Transverse colon (tissue), 4 donors: ENCODE measurements at regions not wholly inside any gene's neighbourhood (a gene's known extent, or its start where the extent isn't known, plus 50 kb on each side); places are given as distances from the start of the nearest gene placed in this dataset.

Source experiments
- DNase-seq: peaks from one replicate; pipeline ENCODE4 v3.0.0-alpha.2; 2019
- H3K27ac ChIP-seq, 4 donors: fragments of 200-600 bp; sonication (generic); 2 replicates each; pipeline ENCODE4 v1.5.1; 2016 to 2018; ENCODE audit warnings: inconsistent platforms in 4 of 4
- H3K27me3 ChIP-seq: fragments of 200-600 bp; sonication (generic); 2 replicates; pipeline ENCODE4 v1.5.1; 2017; ENCODE audit warnings: inconsistent platforms
- H3K36me3 ChIP-seq, 4 donors: fragments of 200-600 bp; sonication (generic); 2 replicates each; pipeline ENCODE4 v1.5.1; 2017 to 2019; ENCODE audit warnings: inconsistent platforms in 4 of 4
- H3K4me1 ChIP-seq, 4 donors: fragments of 200-600 bp; sonication (generic); 2 replicates each; pipeline ENCODE4 v1.5.1; 2017 to 2020; ENCODE audit warnings: inconsistent platforms in 4 of 4
- H3K4me3 ChIP-seq, 4 donors: fragments of 200-600 bp; sonication (generic); 1 replicate in 1 of 4; 2 replicates in 3 of 4; pipeline versions ENCODE4 v1.5.1 to v1.6.1; 2017 to 2019; ENCODE audit warnings: inconsistent platforms in 4 of 4
- H3K9me3 ChIP-seq, 2 donors: fragments of 200-600 bp; sonication (generic); 2 replicates each; pipeline ENCODE4 v1.5.1; 2017 to 2019; ENCODE audit warnings: inconsistent platforms in 2 of 2
- EP300 ChIP-seq: sonication (generic); formaldehyde crosslinking; IDR thresholded peaks from one replicate; pipeline ENCODE4 v1.6.1; 2017; ENCODE audit warnings: antibody characterized with exemption, low read depth
- POLR2A ChIP-seq: fragments of 450-650 bp; IDR thresholded peaks from one replicate; pipeline ENCODE4 v1.6.1; 2016; ENCODE audit warnings: antibody characterized with exemption, mild to moderate bottlenecking, moderate library complexity
- POLR2AphosphoS5 ChIP-seq, 3 donors: sonication (generic); formaldehyde crosslinking; IDR thresholded peaks; one replicate each; pipeline ENCODE4 v1.6.1; 2016; ENCODE audit warnings: antibody characterized with exemption in 3 of 3
- WGBS, 2 donors: methylation state at CpG; one replicate each; pipeline ENCODE4 v1.1.5; 2018; ENCODE audit warnings: low coverage in 1 of 2; 5-methylcytosine and 5-hydroxymethylcytosine counted together
- in situ Hi-C, 4 donors: fragments of 200-750 bp; cut with MboI; loops; one replicate each; pipeline versions ENCODE4 v1.15.0 to v1.15.1; 2017; ENCODE audit warnings: low sequenced_read_pairs in 3 of 4, low pct_ligation_motif_present in 1 of 4, low pct_unique_long_range_greater_than_20kb in 1 of 4
- intact Hi-C: fragments of 100-400 bp; cut with DNase I; formaldehyde crosslinking; loops from one replicate; pipeline ENCODE4 v1.15.1; 2023; ENCODE audit warnings: low total_unique reads
- TF ChIP-seq, protein P1 (sequence below), 5 experiments: fragments of 200-600 bp in 3 of 5; fragments of 450-650 bp in 2 of 5; sonication (generic) in 3 of 5; IDR thresholded peaks; 1 replicate in 2 of 5; 2 replicates in 3 of 5; pipeline ENCODE4 v1.5.1; 2016 to 2017; ENCODE audit warnings: antibody characterized with exemption in 5 of 5, inconsistent platforms in 3 of 5, mild to moderate bottlenecking in 2 of 5, moderate library complexity in 1 of 5

DNA sequence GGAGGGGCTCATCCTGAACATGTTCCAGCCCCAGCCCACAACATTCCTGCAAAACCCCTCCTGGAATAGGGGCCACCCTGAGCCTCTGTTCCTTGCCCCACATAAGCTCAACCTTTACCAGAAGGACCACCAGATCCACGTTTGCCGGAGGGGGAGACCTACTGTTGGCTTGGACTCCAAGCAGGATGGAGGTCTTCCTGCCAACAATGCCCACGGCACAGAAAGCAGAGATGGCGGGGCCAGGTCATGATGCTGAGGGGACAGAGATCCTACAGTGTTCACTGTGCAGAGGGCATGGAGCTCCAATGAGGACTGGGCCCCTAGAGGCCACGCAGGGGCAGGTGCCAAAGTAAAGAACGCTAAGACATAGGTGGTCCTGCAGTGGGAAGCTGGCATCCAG is 98.5 kb upstream of the RAB6C start:
- peaks cover 0 to 11% (median 7%) of the 10 kb centered on the region in 4 donors for H3K4me1 ChIP-seq
- no peaks in the 10 kb centered on the region for H3K36me3 ChIP-seq
- in situ Hi-C loops (no loop called here), intact Hi-C loops (no loop called here)
- no peaks in the 10 kb centered on the region for H3K27me3 ChIP-seq
- H3K4me3 ChIP-seq: no peak overlapping the region
- H3K9me3 ChIP-seq: no peaks in the 10 kb centered on the region
- H3K27ac ChIP-seq: no peak overlapping the region
- 80 to 87% methylated on average over 1 to 6 of the region's 6 CpGs for WGBS, 2 donors
- DNase-seq: no peak
- TF ChIP-seq EP300 (no peak), POLR2A (no peak), POLR2AphosphoS5 (IDR thresholded peaks at IDR 0.05) (no peak)
- TF ChIP-seq, protein P1, sequence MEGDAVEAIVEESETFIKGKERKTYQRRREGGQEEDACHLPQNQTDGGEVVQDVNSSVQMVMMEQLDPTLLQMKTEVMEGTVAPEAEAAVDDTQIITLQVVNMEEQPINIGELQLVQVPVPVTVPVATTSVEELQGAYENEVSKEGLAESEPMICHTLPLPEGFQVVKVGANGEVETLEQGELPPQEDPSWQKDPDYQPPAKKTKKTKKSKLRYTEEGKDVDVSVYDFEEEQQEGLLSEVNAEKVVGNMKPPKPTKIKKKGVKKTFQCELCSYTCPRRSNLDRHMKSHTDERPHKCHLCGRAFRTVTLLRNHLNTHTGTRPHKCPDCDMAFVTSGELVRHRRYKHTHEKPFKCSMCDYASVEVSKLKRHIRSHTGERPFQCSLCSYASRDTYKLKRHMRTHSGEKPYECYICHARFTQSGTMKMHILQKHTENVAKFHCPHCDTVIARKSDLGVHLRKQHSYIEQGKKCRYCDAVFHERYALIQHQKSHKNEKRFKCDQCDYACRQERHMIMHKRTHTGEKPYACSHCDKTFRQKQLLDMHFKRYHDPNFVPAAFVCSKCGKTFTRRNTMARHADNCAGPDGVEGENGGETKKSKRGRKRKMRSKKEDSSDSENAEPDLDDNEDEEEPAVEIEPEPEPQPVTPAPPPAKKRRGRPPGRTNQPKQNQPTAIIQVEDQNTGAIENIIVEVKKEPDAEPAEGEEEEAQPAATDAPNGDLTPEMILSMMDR (IDR thresholded peaks at IDR 0.05): no peak

DNA sequence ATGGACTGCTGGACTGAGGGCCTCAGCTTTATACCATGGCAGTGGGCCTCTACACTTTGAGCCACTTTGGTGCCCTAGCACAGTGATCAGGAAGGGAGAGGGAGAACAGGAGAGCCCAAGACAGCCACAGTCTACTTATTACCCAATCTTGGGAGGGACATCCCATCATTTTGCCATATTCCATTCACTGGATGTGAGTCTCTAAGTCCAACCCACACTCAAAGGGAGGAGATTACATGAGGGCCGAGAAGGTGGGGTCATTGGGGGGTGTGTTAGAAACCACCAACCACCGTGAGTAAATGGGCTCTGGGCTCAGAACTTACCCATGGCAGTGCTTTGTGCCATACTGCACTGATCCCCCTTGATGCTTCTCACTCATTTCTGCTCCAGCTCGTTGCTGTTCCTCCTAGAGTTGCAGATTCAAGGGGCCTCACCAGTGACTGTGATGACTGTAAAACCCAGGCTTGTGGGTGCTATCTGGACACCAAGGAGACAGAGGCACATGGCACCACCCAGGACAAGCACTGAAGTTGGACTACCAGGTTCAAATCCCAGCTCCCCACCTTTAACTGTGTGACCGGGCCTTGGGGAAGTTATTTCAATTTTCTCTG is 97.6 kb upstream of the RAB6C start:
- no peaks in the 10 kb centered on the region for H3K27me3 ChIP-seq
- in situ Hi-C loops: no loop called here
- intact Hi-C loops: no loop called here
- no peak overlapping the region for H3K27ac ChIP-seq
- no peak overlapping the region for H3K4me3 ChIP-seq
- no peaks in the 10 kb centered on the region for H3K36me3 ChIP-seq
- no peak for DNase-seq
- H3K9me3 ChIP-seq: no peaks in the 10 kb centered on the region
- no peak for TF ChIP-seq EP300
- TF ChIP-seq, protein P1 (IDR thresholded peaks at IDR 0.05): no peak
- no peak for TF ChIP-seq POLR2A
- TF ChIP-seq POLR2AphosphoS5 (IDR thresholded peaks at IDR 0.05): no peak
- 74 to 83% methylated on average over 3 to 4 of the region's 4 CpGs for WGBS, 2 donors
- H3K4me1 ChIP-seq: peaks cover 0 to 6% (median 3%) of the 10 kb centered on the region in 4 donors

DNA sequence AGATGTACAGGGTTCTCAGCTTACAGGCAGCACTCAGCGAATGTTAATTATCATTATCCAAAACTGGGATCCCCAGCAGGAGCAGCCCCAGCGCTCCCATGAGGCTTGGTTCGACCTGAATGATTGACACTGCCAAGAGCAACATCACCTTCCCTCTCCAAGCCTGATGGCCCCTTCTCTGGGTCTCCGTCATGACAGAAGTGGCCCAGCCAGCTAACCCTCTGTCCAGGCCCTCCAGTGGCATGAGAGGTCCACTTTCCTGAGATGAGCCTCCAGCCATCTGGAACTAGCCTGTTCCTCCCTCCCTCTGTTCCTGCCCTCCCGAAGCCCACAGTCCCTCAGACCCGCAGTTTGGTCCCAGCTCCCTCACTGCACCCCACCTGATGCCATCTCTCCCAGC is 97.0 kb upstream of the RAB6C start:
- Histone ChIP-seq H3K9me3 (no peaks in the 10 kb centered on the region), H3K27me3 (no peaks in the 10 kb centered on the region), H3K4me3 (no peak overlapping the region), H3K27ac (no peak overlapping the region), H3K36me3 (no peaks in the 10 kb centered on the region), H3K4me1 (peaks cover 0 to 4% (median 0%) of the 10 kb centered on the region in 4 donors)
- TF ChIP-seq POLR2AphosphoS5 (IDR thresholded peaks at IDR 0.05) (no peak), EP300 (no peak), POLR2A (no peak)
- TF ChIP-seq, protein P1 (IDR thresholded peaks at IDR 0.05): no peak
- intact Hi-C loops (no loop called here), in situ Hi-C loops (no loop called here)
- 87% methylated on average over 6 of the region's 6 CpGs; no CpG with 5 or more reads in 1 of the 2 donors for WGBS, 2 donors
- no peak for DNase-seq

DNA sequence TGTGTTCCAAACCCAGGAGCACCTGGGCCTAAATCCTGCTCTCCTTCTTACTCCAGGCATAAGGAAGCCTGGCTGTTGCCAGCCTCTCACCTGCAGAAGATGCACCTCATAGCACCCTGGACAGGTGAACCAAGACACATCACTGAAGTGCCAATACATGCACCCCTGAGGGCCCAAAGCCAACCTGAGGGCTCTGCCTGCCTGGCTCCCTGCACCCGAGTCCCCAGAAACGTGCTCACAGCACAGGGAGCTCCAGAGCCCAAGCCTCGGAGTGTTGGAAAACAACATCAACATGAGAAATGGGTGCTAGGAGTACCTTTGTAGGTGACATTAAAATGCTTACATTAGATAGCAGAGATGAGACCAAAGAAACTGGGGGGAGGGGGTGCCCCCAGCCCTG is 96.3 kb upstream of the RAB6C start:
- TF ChIP-seq EP300: no peak
- TF ChIP-seq POLR2A: no peak
- no peak for TF ChIP-seq POLR2AphosphoS5 (IDR thresholded peaks at IDR 0.05)
- TF ChIP-seq, protein P1 (IDR thresholded peaks at IDR 0.05): no peak
- WGBS, 2 donors: 88% methylated on average over 3 of the region's 3 CpGs; no CpG with 5 or more reads in 1 of the 2 donors
- in situ Hi-C loops (no loop called here), intact Hi-C loops (no loop called here)
- Histone ChIP-seq H3K4me3 (no peak overlapping the region), H3K9me3 (no peaks in the 10 kb centered on the region), H3K27me3 (no peaks in the 10 kb centered on the region), H3K4me1 (peaks cover 0 to 2% (median 0%) of the 10 kb centered on the region in 4 donors), H3K36me3 (no peaks in the 10 kb centered on the region), H3K27ac (no peak overlapping the region)
- DNase-seq: no peak
